GM18867 (cell line): ENCODE measurements at regions not wholly inside any gene's neighbourhood (a gene's known extent, or its start where the extent isn't known, plus 50 kb on each side); places are given as distances from the start of the nearest gene placed in this dataset.
"Not testable (repeated sequence)": the region's sequence is repeated elsewhere in the genome, so short reads cannot be mapped to it uniquely, and the experiment has no call there.

Source experiments
- ATAC-seq: cut with Tn5 transposase; IDR thresholded peaks from one replicate; pipeline ENCODE4 v1.9.1; 2021; ENCODE audit warnings: mild to moderate bottlenecking, moderate library complexity; ENCODE audit not compliant: unreplicated experiment

DNA sequence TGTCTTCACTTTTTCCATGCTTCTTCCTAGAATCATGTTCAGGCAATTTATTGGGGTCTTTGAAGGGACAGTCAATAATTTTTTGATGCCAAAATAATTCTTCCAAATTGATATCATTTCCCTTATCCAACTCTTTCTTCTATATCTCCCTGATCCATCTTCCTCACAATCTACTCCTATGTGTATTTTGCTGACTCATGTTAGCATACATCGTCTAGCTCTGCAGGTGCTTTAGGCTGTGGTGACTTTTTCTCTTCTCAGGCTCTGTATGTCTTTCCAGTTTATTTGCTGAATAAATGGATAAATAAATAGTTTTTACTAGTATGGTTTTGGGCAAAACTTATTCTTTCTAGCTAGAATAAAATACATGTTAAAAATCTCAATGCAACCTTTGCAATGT, 1650.9 kb upstream of the TMEFF2 start:
- no peak for ATAC-seq

GRCh38 chr2:193843675-193844074, 1648.9 kb upstream of the TMEFF2 start:
- no peak for ATAC-seq

DNA sequence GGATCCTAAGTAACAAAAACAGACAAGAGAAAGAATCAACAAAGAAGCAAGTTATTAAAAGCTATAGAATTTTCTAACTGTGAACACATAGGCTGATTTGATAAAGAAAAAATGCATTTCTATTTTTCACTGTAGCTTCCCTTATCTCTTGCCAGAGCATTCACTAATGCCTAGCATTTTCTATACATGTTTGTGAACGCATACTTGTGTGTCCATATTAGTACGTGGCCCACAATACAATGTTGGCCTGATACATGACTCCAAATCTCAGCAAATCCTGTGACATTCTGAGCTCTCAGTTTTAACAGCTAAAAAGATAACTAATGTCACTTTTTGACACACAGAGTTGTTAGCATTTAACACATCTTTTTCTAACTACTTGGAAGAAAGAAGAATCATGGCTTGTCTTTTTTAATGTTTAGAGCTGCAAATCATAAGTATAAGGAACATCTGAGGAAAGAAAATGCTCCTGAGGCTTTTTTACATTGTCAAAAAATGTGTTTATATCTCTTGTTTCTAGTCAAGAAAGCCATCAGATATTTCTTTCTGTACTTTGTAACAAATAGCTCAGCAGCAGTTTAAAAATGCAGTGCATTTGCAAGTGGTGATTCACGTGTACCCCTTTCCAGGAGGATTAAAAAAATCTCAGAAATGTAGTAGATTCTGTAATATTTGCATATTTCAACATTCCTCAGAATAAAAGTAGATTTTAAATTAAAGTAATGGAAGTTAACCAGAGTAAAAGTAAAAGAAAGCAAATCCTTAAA, 1646.8 kb upstream of the TMEFF2 start:
- no peak for ATAC-seq

DNA sequence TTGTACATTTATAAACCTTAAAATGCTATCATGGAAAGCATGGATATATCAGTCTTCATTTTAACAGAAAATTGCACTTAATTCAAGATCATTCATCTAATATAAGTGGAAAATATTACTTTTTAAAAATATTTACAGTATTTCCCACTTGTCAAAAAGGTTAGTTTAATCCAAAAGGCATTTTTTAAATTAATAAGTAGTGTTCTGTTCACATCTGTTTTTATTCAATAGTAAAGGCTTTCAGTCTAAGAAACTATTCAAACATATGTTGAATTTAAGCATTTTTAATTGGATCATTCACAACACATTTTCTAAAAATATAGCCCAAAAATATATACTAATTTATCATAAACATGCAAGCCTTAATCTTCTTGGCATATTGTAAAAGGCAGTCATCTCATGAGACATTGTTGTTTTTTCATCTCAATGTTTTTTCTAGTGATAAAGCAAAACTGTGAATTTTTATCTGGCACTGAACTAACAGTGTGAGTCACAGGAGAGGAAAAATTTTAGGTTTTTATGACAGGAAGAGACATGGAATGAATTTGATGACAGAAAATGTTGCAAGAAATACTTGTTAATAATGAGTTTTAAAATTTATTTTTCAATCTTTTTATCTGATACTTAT, 1642.5 kb upstream of the TMEFF2 start:
- ATAC-seq, result no peak

DNA sequence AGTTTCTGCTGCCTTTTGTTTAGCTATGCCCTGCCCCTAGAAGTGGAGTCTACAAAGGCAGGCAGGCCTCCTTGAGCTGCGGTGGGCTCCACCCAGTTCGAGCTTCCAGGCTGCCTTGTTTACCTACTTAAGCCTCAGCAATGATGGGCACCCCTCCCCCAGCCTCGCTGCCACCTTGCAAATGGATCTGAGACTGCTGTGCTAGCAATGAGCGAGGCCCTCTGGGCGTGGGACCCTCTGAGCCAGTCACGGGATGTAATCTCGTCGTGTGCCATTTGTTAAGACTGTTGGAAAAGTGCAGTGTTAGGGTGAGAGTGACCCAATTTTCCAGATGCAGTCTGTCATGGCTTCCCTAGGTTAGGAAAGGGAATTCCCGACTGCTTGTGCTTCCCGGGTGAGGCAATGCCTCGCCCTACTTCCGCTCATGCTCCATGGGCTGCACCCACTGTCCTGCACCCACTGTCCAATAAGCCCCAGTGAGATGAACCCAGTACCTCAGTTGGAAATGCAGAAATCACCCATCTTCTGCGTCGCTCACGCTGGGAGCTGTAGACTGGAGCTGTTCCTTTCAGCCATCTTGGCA, 1641.8 kb upstream of the TMEFF2 start:
- not testable (repeated sequence) for ATAC-seq

DNA sequence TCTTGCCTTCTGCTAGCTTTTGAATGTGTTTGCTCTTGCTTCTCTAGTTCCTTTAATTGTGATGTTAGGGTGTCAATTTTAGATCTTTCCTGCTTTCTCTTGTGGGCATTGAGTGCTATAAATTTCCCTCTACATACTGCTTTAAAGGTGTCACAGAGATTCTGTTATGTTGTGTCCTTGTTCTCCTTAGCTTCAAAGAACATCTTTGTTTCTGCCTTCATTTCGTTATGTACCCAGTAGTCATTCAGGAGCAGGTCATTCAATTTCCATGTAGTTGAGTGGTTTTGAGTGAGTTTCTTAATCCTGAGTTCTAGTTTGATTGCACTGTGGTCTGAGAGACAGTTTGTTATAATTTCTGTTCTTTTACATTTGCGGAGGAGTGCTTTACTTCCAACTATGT, 1639.2 kb upstream of the TMEFF2 start:
- ATAC-seq, result not testable (repeated sequence)

DNA sequence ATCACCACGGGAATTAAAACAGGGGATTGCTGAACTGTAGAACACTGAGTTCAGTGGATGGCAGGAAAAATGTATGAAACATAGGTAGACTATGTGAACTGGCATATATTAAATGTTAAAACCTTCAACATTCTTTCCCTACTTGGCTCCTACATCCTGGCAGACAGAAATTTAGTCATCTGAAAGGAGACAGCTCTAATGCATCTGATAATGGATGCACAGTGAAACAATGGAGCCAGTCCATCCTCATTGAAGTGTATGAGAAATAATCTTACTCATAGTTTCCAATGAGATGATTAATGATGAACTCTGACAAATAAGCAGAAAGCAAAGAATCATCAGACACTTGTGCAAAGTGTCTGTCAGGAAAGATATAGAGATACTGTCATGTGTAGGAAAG, 1629.7 kb upstream of the TMEFF2 start:
- ATAC-seq, result no peak

- ATAC-seq, result no peak
Observed at GRCh38 chr2:193818801-193819499, 1624.2 kb upstream of the TMEFF2 start.

DNA sequence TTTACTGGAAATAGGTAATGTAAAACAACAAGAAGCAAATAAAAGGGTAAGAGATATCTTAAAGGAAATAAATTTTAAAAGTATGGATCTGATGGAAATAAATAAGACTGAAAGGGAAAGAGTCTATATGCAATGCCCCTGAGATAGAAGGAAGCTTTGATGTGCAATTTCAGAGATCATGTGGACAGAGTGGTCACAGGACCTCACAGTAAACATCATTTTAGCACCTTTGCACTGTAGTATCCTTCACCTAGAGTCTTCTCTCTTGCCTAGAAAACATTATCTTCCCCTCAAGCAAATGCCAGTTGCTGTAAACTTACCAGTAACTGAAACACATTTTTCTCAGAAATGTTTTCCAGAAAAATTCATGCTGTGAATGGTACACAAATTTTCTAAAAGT, 1621.3 kb upstream of the TMEFF2 start:
- no peak for ATAC-seq

DNA sequence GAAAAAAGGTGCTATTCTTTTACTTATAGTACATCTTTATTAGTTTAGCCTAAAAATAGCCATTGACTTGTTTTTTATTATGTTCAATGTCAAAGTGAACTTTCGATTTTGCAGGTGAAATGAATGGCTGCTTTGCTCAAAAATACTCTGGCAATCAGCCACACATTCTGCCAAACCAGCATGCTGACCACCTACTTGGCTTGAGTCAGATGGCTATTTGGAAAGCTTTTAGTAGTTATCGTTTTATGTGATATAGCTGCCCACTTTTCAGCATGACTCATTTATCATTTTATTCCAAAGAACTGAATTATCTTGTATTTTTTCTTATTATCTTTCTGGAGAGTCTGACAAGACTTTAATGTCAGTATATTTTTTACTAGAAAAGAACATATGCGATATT, 1615.8 kb upstream of the TMEFF2 start:
- no peak for ATAC-seq

GRCh38 chr2:193808877-193809276, 1614.1 kb upstream of the TMEFF2 start:
- ATAC-seq, result no peak

GRCh38 chr2:193806088-193806774, 1611.5 kb upstream of the TMEFF2 start:
- no peak for ATAC-seq

- no peak for ATAC-seq
Observed at GRCh38 chr2:193796847-193797246, 1602.1 kb upstream of the TMEFF2 start.

GRCh38 chr2:193793914-193794313, 1599.2 kb upstream of the TMEFF2 start:
- no peak for ATAC-seq

DNA sequence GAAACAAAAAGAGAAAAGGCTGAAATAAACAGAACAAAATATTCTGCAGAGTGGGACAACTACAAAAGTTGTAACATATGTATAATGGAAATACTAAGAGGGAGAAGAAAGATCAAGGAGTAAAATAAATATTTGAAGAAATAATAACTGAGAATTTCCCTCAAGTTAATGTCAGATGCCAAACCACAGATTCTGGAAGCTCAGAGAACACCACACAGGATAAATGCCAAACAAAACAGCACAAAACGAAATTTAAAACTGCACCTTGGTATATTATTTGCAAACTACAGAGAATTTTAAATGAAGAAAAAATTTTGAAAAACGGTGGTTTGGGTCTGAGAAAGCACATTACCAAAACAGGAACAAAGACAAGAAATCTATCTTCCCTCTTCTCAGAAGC, 1588.9 kb upstream of the TMEFF2 start:
- ATAC-seq, result no peak

- ATAC-seq, result no peak
Observed at GRCh38 chr2:193778293-193778692, 1583.6 kb upstream of the TMEFF2 start.

GRCh38 chr2:193776988-193777387, 1582.3 kb upstream of the TMEFF2 start:
- ATAC-seq, result no peak

- no peak for ATAC-seq
Observed at GRCh38 chr2:193774166-193774565, 1579.4 kb upstream of the TMEFF2 start.

DNA sequence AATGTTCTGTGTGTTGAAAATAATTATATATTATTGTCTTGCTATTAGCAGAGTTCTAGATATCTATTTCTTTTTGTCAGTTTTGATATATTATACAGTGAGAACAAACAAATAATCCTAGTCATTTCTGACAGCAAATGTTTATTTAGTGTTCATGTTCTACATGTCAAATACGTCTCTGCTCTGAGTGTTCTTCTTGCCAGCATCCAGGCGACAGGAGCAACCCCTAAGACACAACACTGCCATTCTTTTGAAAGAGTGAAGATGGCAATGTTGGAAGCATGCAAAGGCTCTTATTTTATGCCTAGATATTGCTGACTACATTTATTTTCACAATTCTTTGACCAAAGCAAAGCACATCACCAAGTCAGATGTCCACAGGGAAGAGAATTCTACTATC, 1556.6 kb upstream of the TMEFF2 start:
- no peak for ATAC-seq

GRCh38 chr2:193749485-193749884, 1554.8 kb upstream of the TMEFF2 start:
- ATAC-seq, result no peak

DNA sequence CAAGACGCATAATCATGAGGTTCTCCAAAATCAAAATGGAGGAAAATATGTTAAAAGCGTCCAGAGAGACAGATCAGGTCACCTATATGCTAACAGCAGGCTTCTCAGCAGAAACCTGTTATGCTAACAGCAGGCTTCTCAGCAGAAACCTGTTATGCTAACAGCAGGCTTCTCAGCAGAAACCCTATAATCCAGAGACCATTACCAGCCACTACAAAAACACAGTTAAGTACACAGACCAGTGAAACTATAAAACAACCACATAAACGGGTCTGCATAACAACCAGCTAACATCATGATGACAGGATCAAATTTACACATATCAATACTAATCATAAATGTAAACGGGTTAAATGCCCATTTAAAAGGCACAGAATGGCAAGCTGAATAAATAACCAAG, 1548.4 kb upstream of the TMEFF2 start:
- no peak for ATAC-seq
